Loucy (cell line): ENCODE measurements at regions not wholly inside any gene's neighbourhood (a gene's known extent, or its start where the extent isn't known, plus 50 kb on each side); places are given as distances from the start of the nearest gene placed in this dataset.
"Not testable (repeated sequence)": the region's sequence is repeated elsewhere in the genome, so short reads cannot be mapped to it uniquely, and the experiment has no call there.

Experiments
- CTCF ChIP-seq: fragments of 200-600 bp; sonication (generic); conservative IDR thresholded peaks from 2 replicates; pipeline ENCODE4 v1.5.1; 2014; ENCODE audit warnings: mild to moderate bottlenecking, antibody characterized with exemption, low read length
- EZH2phosphoT487 ChIP-seq: fragments of 200-600 bp; IDR thresholded peaks from 2 replicates; pipeline ENCODE4 v1.6.1; 2018; ENCODE audit warnings: antibody characterized with exemption, mild to moderate bottlenecking, moderate library complexity, borderline replicate concordance

- not testable (repeated sequence) for TF ChIP-seq CTCF, EZH2phosphoT487
Measured at GRCh38 chr16:15262212-15262611, 115.9 kb downstream of the NPIPA5 start.
